IMR-90 (cell line): ENCODE measurements at regions not wholly inside any gene's neighbourhood (a gene's known extent, or its start where the extent isn't known, plus 50 kb on each side); places are given as distances from the start of the nearest gene placed in this dataset.

Source experiments
- ATAC-seq: fragments of 200-7000 bp; cut with Tn5 transposase; 2 replicates; pipeline ENCODE4 v1.9.1; 2020; ENCODE audit warnings: low read depth, mild to moderate bottlenecking, moderate library complexity
- BruUV-seq: library from RNA; stranded (reverse); fragments of 400-500 nt; replicated peaks from 2 replicates; lab custom pipeline; 2021; lab: Mats Ljungman, UMichigan
- CTCF ChIA-PET: fragments of 300-600 bp; formaldehyde crosslinking; extraction: SDS; loops from one replicate; lab custom pipeline; 2021; ENCODE audit warnings: antibody characterized with exemption; lab: Yijun Ruan, JAX
- POLR2A ChIA-PET: fragments of 300-600 bp; sonication (Branson Sonifier 250); formaldehyde crosslinking; loops from one replicate; lab custom pipeline; 2022; ENCODE audit warnings: antibody characterized with exemption; ENCODE audit not compliant: unreplicated experiment; lab: Charles Lee
- DNase-seq: peaks from one replicate; pipeline ENCODE4 v3.0.0; 2013
- H2AFZ ChIP-seq: replicated peaks from 2 replicates; pipeline ENCODE3; 2013; ENCODE audit warnings: low read length, mild to moderate bottlenecking; ENCODE audit not compliant: poor library complexity
- H2AK5ac ChIP-seq: 2 replicates; pipeline ENCODE4 v1.6.1; 2013; ENCODE audit warnings: low read depth, low read length, inconsistent platforms
- H2AK9ac ChIP-seq: replicated peaks from 2 replicates; pipeline ENCODE3; 2013; ENCODE audit warnings: mild to moderate bottlenecking, low read depth, low read length, moderate library complexity; ENCODE audit not compliant: poor library complexity
- H2BK120ac ChIP-seq: 2 replicates; pipeline ENCODE4 v1.6.1; 2013; ENCODE audit warnings: low read depth, low read length, inconsistent platforms
- H2BK15ac ChIP-seq: 3 replicates; pipeline ENCODE4 v1.6.1; 2013; ENCODE audit warnings: low read depth, low read length, inconsistent platforms
- H2BK20ac ChIP-seq: 2 replicates; pipeline ENCODE4 v1.6.1; 2013; ENCODE audit warnings: low read depth, mild to moderate bottlenecking, inconsistent platforms, low read length, moderate library complexity
- H2BK5ac ChIP-seq: 2 replicates; pipeline ENCODE4 v1.6.1; 2013; ENCODE audit warnings: mild to moderate bottlenecking, low read depth, low read length, inconsistent platforms; ENCODE audit not compliant: poor library complexity, severe bottlenecking
- H3K14ac ChIP-seq: replicated peaks from 2 replicates; pipeline ENCODE4 v1.6.1; 2013; ENCODE audit warnings: low read depth, low read length, inconsistent platforms
- H3K18ac ChIP-seq: 2 replicates; pipeline ENCODE4 v1.6.1; 2013; ENCODE audit warnings: low read depth, low read length, control low read depth
- H3K23ac ChIP-seq: 2 replicates; pipeline ENCODE4 v1.6.1; 2013; ENCODE audit warnings: low read depth, low read length, inconsistent platforms
- H3K27ac ChIP-seq: 2 replicates; pipeline ENCODE4 v1.5.1; 2013; ENCODE audit warnings: mild to moderate bottlenecking, control low read depth, low read length; ENCODE audit not compliant: insufficient read depth
- H3K27me3 ChIP-seq: 2 replicates; pipeline ENCODE4 v1.6.1; 2013; ENCODE audit warnings: low read length; ENCODE audit not compliant: control insufficient read depth, insufficient read depth
- H3K36me3 ChIP-seq: 2 replicates; pipeline ENCODE4 v1.6.1; 2013; ENCODE audit warnings: low read length, mixed read lengths; ENCODE audit not compliant: control insufficient read depth, insufficient read depth
- H3K4ac ChIP-seq: 2 replicates; pipeline ENCODE4 v1.6.1; 2013; ENCODE audit warnings: low read depth, low read length, inconsistent platforms
- H3K4me1 ChIP-seq: 2 replicates; pipeline ENCODE4 v1.6.1; 2013; ENCODE audit warnings: low read length, mixed read lengths; ENCODE audit not compliant: control insufficient read depth, insufficient read depth
- H3K4me2 ChIP-seq: 2 replicates; pipeline ENCODE4 v1.6.1; 2013; ENCODE audit warnings: low read depth, mild to moderate bottlenecking, control low read depth, low read length, moderate library complexity
- H3K4me3 ChIP-seq: 2 replicates; pipeline ENCODE4 v1.5.1; 2013; ENCODE audit warnings: low read depth, mild to moderate bottlenecking, control low read depth, low read length, moderate library complexity; ENCODE audit not compliant: insufficient read depth
- H3K56ac ChIP-seq: 2 replicates; pipeline ENCODE4 v1.6.1; 2013; ENCODE audit warnings: low read length, inconsistent platforms; ENCODE audit not compliant: insufficient read depth; ENCODE audit errors: extremely low read depth
- H3K79me1 ChIP-seq, 2 experiments: 2 replicates each; pipeline ENCODE4 v1.6.1; 2013; ENCODE audit warnings: low read length in 2 of 2, inconsistent platforms in 1 of 2, low read depth in 1 of 2
- H3K9ac ChIP-seq: 2 replicates; pipeline ENCODE4 v1.6.1; 2013; ENCODE audit warnings: low read depth, low read length, control low read depth
- H3K9me1 ChIP-seq: 2 replicates; pipeline ENCODE4 v1.6.1; 2013; ENCODE audit warnings: low read length, inconsistent platforms; ENCODE audit not compliant: insufficient read depth
- H3K9me3 ChIP-seq: 2 replicates; pipeline ENCODE4 v1.6.1; 2013; ENCODE audit warnings: low read length; ENCODE audit not compliant: control insufficient read depth, insufficient read depth
- H4K20me1 ChIP-seq: 2 replicates; pipeline ENCODE4 v1.6.1; 2013; ENCODE audit warnings: low read length, inconsistent platforms; ENCODE audit not compliant: insufficient read depth
- H4K5ac ChIP-seq: 2 replicates; pipeline ENCODE4 v1.6.1; 2013; ENCODE audit warnings: mild to moderate bottlenecking, low read depth, low read length, control low read depth
- H4K8ac ChIP-seq, 2 experiments: 2 replicates each; pipeline ENCODE4 v1.6.1; 2013; ENCODE audit warnings: low read depth in 2 of 2, low read length in 2 of 2, control low read depth in 1 of 2, inconsistent platforms in 1 of 2
- H4K91ac ChIP-seq: 2 replicates; pipeline ENCODE4 v1.6.1; 2013; ENCODE audit warnings: low read depth, low read length, inconsistent platforms; ENCODE audit not compliant: insufficient read depth
- BHLHE40 ChIP-seq: fragments of 150-350 bp; IDR thresholded peaks from 2 replicates; pipeline ENCODE4 v1.6.1; 2016; ENCODE audit warnings: mild to moderate bottlenecking, low read depth, low read length
- CEBPB ChIP-seq: IDR thresholded peaks from 2 replicates; pipeline ENCODE4 v1.6.1; 2012; ENCODE audit warnings: low read depth, low read length, improper control_type of control experiment
- CHD1 ChIP-seq: IDR thresholded peaks from 2 replicates; pipeline ENCODE4 v1.6.1; 2012; ENCODE audit warnings: low read depth, low read length, improper control_type of control experiment
- MAFK ChIP-seq: IDR thresholded peaks from 2 replicates; pipeline ENCODE4 v1.6.1; 2012; ENCODE audit warnings: low read depth, low read length, improper control_type of control experiment
- RAD21 ChIP-seq: IDR thresholded peaks from 2 replicates; pipeline ENCODE4 v1.6.1; 2012; ENCODE audit warnings: low read length, improper control_type of control experiment
- RCOR1 ChIP-seq: IDR thresholded peaks from 2 replicates; pipeline ENCODE4 v1.6.1; 2012; ENCODE audit warnings: mild to moderate bottlenecking, low read length, improper control_type of control experiment; ENCODE audit not compliant: insufficient replicate concordance
- RFX5 ChIP-seq: IDR thresholded peaks from 2 replicates; pipeline ENCODE4 v1.8.0; 2012; ENCODE audit warnings: low read depth, mild to moderate bottlenecking, low read length, moderate library complexity
- SMC3 ChIP-seq: fragments of 150-350 bp; IDR thresholded peaks from 2 replicates; pipeline ENCODE4 v1.6.1; 2016; ENCODE audit warnings: low read depth, mild to moderate bottlenecking, antibody characterized with exemption, low read length, moderate library complexity
- WGBS, 2 experiments: methylation state at CpG; one replicate each; pipeline versions ENCODE4 v1.1.5 to v1.1.7; 2013; ENCODE audit warnings: missing lambda C conversion rate in 2 of 2; ENCODE audit not compliant: insufficient read length in 1 of 2; ENCODE audit errors: extremely low coverage in 2 of 2; 5-methylcytosine and 5-hydroxymethylcytosine counted together
- dilution Hi-C: fragments of 300-500 bp; cut with HindIII; formaldehyde crosslinking; loops from one replicate; pipeline ENCODE4 v1.14.3; 2018; ENCODE audit warnings: low sequenced_read_pairs; ENCODE audit not compliant: unreplicated experiment
- in situ Hi-C: fragments of 300-500 bp; cut with MboI; formaldehyde crosslinking; loops from 3 replicates; pipeline ENCODE4 v1.14.3; 2019; ENCODE audit warnings: low sequenced_read_pairs, inconsistent platforms, mixed read lengths
- intact Hi-C: fragments of 100-400 bp; cut with micrococcal nuclease; formaldehyde crosslinking; loops from 2 replicates; pipeline ENCODE4 v1.10.0; 2022
- TF ChIP-seq, protein P1 (sequence below): conservative IDR thresholded peaks from 2 replicates; pipeline ENCODE4 v1.5.1; 2012; ENCODE audit warnings: mild to moderate bottlenecking, low read depth, low read length, improper control_type of control experiment

DNA sequence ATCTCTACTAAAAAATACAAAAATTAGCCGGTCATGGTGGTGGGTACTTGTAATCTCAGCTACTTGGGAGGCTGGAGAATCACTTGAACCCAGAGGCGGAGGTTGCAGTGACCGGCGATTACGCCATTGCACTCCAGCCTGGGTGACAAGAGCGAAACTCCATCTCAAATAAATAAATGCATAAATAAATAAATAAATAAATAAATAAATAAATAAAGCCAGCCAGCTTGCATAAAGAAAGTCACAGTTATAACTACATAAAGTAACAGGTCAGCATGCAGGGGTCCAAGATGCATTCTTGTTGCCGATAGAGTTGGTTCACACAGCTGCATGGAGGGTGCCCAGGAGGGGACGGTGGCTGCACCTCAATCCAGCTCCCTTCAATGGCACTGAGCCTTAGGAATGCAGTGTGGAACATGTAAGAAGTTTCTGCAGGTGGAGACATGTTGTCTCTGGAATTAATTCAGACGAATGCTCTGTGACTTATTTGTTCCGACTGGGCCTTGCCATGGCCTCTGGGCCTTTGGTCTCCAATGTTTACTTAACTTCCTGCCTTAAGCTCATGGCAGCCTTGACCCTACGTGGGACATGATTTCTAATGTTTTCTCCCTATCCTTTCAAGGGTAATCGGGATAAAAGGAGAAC lies 159.6 kb upstream of the PRKCQ start:
- Histone ChIP-seq H3K36me3 (no peaks in the 10 kb centered on the region), H2AFZ (no peak overlapping the region), H3K9me1 (peaks cover 18% of the 10 kb centered on the region), H2AK9ac (no peak overlapping the region), H2BK120ac (peak overlapping the region; percentile 77), H3K23ac (no peak overlapping the region), H3K4me3 (no peak overlapping the region), H2BK15ac (peak overlapping the region; percentile 15; the same call in 1 of the 3 replicates), H3K4ac (peak overlapping the region; percentile 37), H3K18ac (peak overlapping the region; percentile 54), H4K5ac (peak overlapping the region; percentile 7; the same call in 1 of the 2 replicates), H4K8ac (peak overlapping the region in 1 of 2 experiments; percentile 8; a peak in 1 of 4 replicates), H3K27me3 (no peaks in the 10 kb centered on the region), H4K20me1 (no peaks in the 10 kb centered on the region), H3K14ac (no peak overlapping the region), H4K91ac (peak overlapping the region; percentile 69), H3K9ac (no peak overlapping the region), H2BK5ac (no peak overlapping the region), H3K27ac (no peak overlapping the region), H3K9me3 (no peaks in the 10 kb centered on the region), H3K79me1 (no peaks in the 10 kb centered on the region; a peak in 1 of 4 replicates), H3K56ac (no peak overlapping the region), H2BK20ac (peak overlapping the region; percentile 26; the same call in 1 of the 2 replicates), H2AK5ac (peak overlapping the region; percentile 49; the same call in 1 of the 2 replicates), H3K4me2 (no peak overlapping the region), H3K4me1 (peaks cover 34% of the 10 kb centered on the region)
- intact Hi-C loops (no loop called here), dilution Hi-C loops (no loop called here), in situ Hi-C loops (loop anchor here (25.0 kb wide), 2 partner anchors 502 to 1048 kb away; partner anchors contain the start of genes ATP5F1C and KIN)
- ChIA-PET POLR2A (no interaction called here), CTCF (no interaction called here)
- ATAC-seq (no peak), DNase-seq (no peak)
- BruUV-seq, result no TSS peak
- 89% methylated on average over 3 of the region's 12 CpGs; no CpG with 5 or more reads in 1 of the 2 experiments for WGBS, 2 experiments
- TF ChIP-seq CEBPB, result no peak
- no peak for TF ChIP-seq RFX5
- TF ChIP-seq RAD21, result no peak
- no peak for TF ChIP-seq CHD1
- TF ChIP-seq MAFK, result no peak
- TF ChIP-seq, protein P1, sequence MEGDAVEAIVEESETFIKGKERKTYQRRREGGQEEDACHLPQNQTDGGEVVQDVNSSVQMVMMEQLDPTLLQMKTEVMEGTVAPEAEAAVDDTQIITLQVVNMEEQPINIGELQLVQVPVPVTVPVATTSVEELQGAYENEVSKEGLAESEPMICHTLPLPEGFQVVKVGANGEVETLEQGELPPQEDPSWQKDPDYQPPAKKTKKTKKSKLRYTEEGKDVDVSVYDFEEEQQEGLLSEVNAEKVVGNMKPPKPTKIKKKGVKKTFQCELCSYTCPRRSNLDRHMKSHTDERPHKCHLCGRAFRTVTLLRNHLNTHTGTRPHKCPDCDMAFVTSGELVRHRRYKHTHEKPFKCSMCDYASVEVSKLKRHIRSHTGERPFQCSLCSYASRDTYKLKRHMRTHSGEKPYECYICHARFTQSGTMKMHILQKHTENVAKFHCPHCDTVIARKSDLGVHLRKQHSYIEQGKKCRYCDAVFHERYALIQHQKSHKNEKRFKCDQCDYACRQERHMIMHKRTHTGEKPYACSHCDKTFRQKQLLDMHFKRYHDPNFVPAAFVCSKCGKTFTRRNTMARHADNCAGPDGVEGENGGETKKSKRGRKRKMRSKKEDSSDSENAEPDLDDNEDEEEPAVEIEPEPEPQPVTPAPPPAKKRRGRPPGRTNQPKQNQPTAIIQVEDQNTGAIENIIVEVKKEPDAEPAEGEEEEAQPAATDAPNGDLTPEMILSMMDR, result no peak
- no peak for TF ChIP-seq BHLHE40
- TF ChIP-seq SMC3, result no peak
- no peak for TF ChIP-seq RCOR1
